ENCODE measurements at regions not wholly inside any gene's neighbourhood (a gene's known extent, or its start where the extent isn't known, plus 50 kb on each side); places are given as distances from the start of the nearest gene placed in this dataset.

DNA sequence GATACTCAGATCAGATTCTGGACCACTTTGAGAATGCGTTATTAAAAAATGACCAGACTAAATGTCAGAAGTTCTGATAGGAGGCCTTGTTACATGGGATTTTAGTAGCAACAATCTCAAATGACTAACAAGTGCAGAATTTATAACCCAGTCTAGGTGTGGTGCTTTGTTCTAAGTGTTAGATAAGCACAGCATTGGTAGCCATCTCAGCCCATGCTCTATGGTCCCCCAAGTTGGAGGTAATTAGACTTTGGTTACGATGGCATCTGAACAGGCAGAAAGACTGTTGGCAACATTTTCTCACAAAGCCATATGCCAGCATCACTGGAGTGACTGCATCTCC is 140.4 kb upstream of the RPS23 start:
- BruUV-seq (replicated peaks): no TSS peak
- intact Hi-C loops (cut with micrococcal nuclease; ENCODE audit: unreplicated experiment): no loop called here
- ChIA-PET CTCF (no interaction called here), POLR2A (ENCODE audit: low non-redundant PET) (no interaction called here)
- DNase-seq (ENCODE audit: low spot score): no peak
- Histone ChIP-seq H3K27ac (ENCODE audit: low read depth, low read length, poor library complexity, severe bottlenecking) (no peak overlapping the region), H3K36me3 (ENCODE audit: insufficient read depth, low read length, poor library complexity, severe bottlenecking) (no peaks in the 10 kb centered on the region), H3K4me3 (ENCODE audit: low read depth, low read length, poor library complexity, severe bottlenecking) (no peak overlapping the region), H3K4me1 (ENCODE audit: insufficient read depth, low read length, poor library complexity, severe bottlenecking) (no peaks in the 10 kb centered on the region), H3K9me3 (ENCODE audit: low read depth, low read length, poor library complexity, severe bottlenecking) (no peaks in the 10 kb centered on the region), H3K27me3 (replicated peaks; ENCODE audit: insufficient read depth, low read depth, low read length, poor library complexity) (no peaks in the 10 kb centered on the region)
- TF ChIP-seq EZH2 (IDR thresholded peaks at IDR 0.05; ENCODE audit: borderline replicate concordance, low read depth, low read length, poor library complexity, severe bottlenecking): no peak
- TF ChIP-seq, protein P1, sequence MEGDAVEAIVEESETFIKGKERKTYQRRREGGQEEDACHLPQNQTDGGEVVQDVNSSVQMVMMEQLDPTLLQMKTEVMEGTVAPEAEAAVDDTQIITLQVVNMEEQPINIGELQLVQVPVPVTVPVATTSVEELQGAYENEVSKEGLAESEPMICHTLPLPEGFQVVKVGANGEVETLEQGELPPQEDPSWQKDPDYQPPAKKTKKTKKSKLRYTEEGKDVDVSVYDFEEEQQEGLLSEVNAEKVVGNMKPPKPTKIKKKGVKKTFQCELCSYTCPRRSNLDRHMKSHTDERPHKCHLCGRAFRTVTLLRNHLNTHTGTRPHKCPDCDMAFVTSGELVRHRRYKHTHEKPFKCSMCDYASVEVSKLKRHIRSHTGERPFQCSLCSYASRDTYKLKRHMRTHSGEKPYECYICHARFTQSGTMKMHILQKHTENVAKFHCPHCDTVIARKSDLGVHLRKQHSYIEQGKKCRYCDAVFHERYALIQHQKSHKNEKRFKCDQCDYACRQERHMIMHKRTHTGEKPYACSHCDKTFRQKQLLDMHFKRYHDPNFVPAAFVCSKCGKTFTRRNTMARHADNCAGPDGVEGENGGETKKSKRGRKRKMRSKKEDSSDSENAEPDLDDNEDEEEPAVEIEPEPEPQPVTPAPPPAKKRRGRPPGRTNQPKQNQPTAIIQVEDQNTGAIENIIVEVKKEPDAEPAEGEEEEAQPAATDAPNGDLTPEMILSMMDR (conservative IDR thresholded peaks at IDR 0.05; ENCODE audit: low read depth, low read length): no peak

DNA sequence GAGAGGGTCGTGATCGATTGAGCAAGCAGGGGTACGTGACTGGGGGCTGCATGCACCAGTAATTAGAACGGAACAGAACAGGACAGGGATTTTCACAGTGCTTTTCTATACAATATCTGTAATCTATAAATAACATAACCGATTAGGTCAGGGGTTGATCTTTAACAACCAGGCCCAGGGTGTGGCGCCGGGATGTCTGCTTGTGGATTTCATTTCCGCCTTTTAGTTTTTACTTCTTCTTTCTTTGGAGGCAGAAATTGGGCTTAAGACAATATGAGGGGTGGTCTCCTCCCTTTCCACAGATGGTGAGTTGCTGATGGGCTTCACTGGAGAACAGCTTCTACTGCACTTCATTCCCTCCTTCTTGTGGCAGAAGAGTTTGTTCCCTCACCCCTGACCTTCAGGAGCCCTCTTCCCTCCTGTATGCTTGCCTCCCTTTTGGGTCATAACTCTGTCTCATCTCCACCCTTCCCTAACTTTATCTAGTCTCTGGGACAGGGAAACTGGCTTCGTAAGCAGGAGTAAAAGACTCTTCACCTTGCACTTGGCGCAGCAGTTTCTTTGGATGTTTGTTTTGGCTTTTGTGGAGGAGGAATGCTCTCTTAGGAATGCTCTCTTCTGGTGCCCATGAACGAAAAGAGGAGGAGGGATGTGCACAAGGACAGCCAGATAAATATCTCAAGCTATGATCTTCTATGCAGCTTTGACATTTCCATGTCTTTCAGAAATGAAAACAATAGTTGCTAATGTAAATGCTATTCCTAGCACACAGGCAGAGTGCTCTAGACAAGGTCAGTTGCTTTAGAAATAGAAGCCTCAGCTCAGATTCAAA is 139.8 kb upstream of the RPS23 start:
- Histone ChIP-seq H3K9me3 (ENCODE audit: low read depth, low read length, poor library complexity, severe bottlenecking) (no peaks in the 10 kb centered on the region), H3K4me3 (ENCODE audit: low read depth, low read length, poor library complexity, severe bottlenecking) (no peak overlapping the region), H3K36me3 (ENCODE audit: insufficient read depth, low read length, poor library complexity, severe bottlenecking) (no peaks in the 10 kb centered on the region), H3K4me1 (ENCODE audit: insufficient read depth, low read length, poor library complexity, severe bottlenecking) (no peaks in the 10 kb centered on the region), H3K27me3 (replicated peaks; ENCODE audit: insufficient read depth, low read depth, low read length, poor library complexity) (no peaks in the 10 kb centered on the region), H3K27ac (ENCODE audit: low read depth, low read length, poor library complexity, severe bottlenecking) (no peak overlapping the region)
- ChIA-PET CTCF (no interaction called here), POLR2A (ENCODE audit: low non-redundant PET) (no interaction called here)
- DNase-seq (ENCODE audit: low spot score): no peak
- intact Hi-C loops (cut with micrococcal nuclease; ENCODE audit: unreplicated experiment): no loop called here
- no peak for TF ChIP-seq EZH2 (IDR thresholded peaks at IDR 0.05; ENCODE audit: borderline replicate concordance, low read depth, low read length, poor library complexity, severe bottlenecking)
- TF ChIP-seq, protein P1 (conservative IDR thresholded peaks at IDR 0.05; ENCODE audit: low read depth, low read length): no peak
- no TSS peak for BruUV-seq (replicated peaks)

DNA sequence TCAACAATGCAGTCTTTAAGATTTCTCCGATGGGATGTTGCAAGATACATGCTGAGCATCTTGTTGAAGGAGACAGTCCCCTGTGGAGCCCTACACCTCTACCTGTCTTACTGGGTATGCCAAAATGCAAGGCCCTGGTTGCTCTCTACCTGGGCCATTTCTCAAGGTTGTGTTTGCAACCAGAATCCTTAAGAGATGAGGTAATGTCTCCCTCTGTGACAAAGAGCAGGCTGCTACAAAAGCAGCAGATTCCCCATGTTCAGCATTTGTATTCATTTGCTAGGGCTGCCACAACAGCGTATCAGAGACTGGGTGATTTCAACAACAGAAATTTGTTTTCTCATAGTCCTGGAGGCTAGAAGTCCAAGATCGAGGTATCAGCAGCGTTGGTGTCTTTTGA is 138.4 kb upstream of the RPS23 start:
- CTCF ChIA-PET: no interaction called here

More for the DNA sequence above, 138.4 kb upstream of the RPS23 start:
- DNase-seq (ENCODE audit: low spot score): no peak
- Histone ChIP-seq H3K27ac (ENCODE audit: low read depth, low read length, poor library complexity, severe bottlenecking) (no peak overlapping the region), H3K27me3 (replicated peaks; ENCODE audit: insufficient read depth, low read depth, low read length, poor library complexity) (no peaks in the 10 kb centered on the region), H3K4me3 (ENCODE audit: low read depth, low read length, poor library complexity, severe bottlenecking) (no peak overlapping the region), H3K9me3 (ENCODE audit: low read depth, low read length, poor library complexity, severe bottlenecking) (no peaks in the 10 kb centered on the region), H3K4me1 (ENCODE audit: insufficient read depth, low read length, poor library complexity, severe bottlenecking) (no peaks in the 10 kb centered on the region), H3K36me3 (ENCODE audit: insufficient read depth, low read length, poor library complexity, severe bottlenecking) (no peaks in the 10 kb centered on the region)
- intact Hi-C loops (cut with micrococcal nuclease; ENCODE audit: unreplicated experiment): no loop called here
- no TSS peak for BruUV-seq (replicated peaks)
- POLR2A ChIA-PET (ENCODE audit: low non-redundant PET): no interaction called here
- TF ChIP-seq, protein P1 (conservative IDR thresholded peaks at IDR 0.05; ENCODE audit: low read depth, low read length): no peak
- TF ChIP-seq EZH2 (IDR thresholded peaks at IDR 0.05; ENCODE audit: borderline replicate concordance, low read depth, low read length, poor library complexity, severe bottlenecking): no peak

Measured in A673 (cell line).